NB4 (cell line): ENCODE measurements at regions not wholly inside any gene's neighbourhood (a gene's known extent, or its start where the extent isn't known, plus 50 kb on each side); places are given as distances from the start of the nearest gene placed in this dataset.
"Not testable (repeated sequence)": the region's sequence is repeated elsewhere in the genome, so short reads cannot be mapped to it uniquely, and the experiment has no call there.

Experiments used
- CTCF ChIP-seq: IDR thresholded peaks from one replicate; pipeline ENCODE4 v1.5.1; 2012; ENCODE audit warnings: low read depth, low read length
- MAX ChIP-seq: IDR thresholded peaks from 2 replicates; pipeline ENCODE4 v1.6.1; 2011; ENCODE audit warnings: low read depth, low read length
- MYC ChIP-seq: IDR thresholded peaks from 2 replicates; pipeline ENCODE4 v1.6.1; 2011; ENCODE audit warnings: low read depth, low read length
- POLR2A ChIP-seq: IDR thresholded peaks from 2 replicates; pipeline ENCODE4 v1.6.1; 2011; ENCODE audit warnings: mild to moderate bottlenecking; ENCODE audit not compliant: insufficient read length; ENCODE audit errors: extremely low read depth

- not testable (repeated sequence) for TF ChIP-seq CTCF, POLR2A, MAX, MYC
These were observed 164.9 kb upstream of the GCFC2 start for GRCh38 chr2:75875606-75876005.
